Cardiac fibroblast (primary cell): ENCODE measurements at regions not wholly inside any gene's neighbourhood (a gene's known extent, or its start where the extent isn't known, plus 50 kb on each side); places are given as distances from the start of the nearest gene placed in this dataset.

Experiments
- DNase-seq, 2 donors: peaks; one replicate each; pipeline versions ENCODE4 v3.0.0 to v3.0.0-alpha.2; 2010; ENCODE audit warnings: low read depth in 2 of 2
- H3K4me3 ChIP-seq, 2 donors: replicated peaks in 1 of 2; 1 replicate in 1 of 2; 2 replicates in 1 of 2; pipeline ENCODE4 v1.5.1; 2011; ENCODE audit warnings: low read depth in 2 of 2, low read length in 2 of 2, mild to moderate bottlenecking in 2 of 2, moderate library complexity in 1 of 2
- CTCF ChIP-seq: IDR thresholded peaks from one replicate; pipeline ENCODE4 v1.5.1; 2011; ENCODE audit warnings: low read depth, mild to moderate bottlenecking, low read length, inconsistent platforms

- H3K4me3 ChIP-seq = no peak overlapping the region
- no peak for TF ChIP-seq CTCF
- DNase-seq = no peak
These were observed 162.7 kb downstream of the ANKRD60 start for GRCh38 chr20:58065508-58066361.

GRCh38 chr20:58064411-58065010, 163.9 kb downstream of the ANKRD60 start:
- TF ChIP-seq CTCF = no peak
- H3K4me3 ChIP-seq = no peak overlapping the region
- no peak for DNase-seq

- no peak for TF ChIP-seq CTCF
- H3K4me3 ChIP-seq = no peak overlapping the region
- no peak for DNase-seq
These were observed 169.3 kb downstream of the ANKRD60 start for GRCh38 chr20:58059260-58059544.

GRCh38 chr20:58058421-58059259, 169.8 kb downstream of the ANKRD60 start:
- TF ChIP-seq CTCF = no peak
- DNase-seq = no peak
- no peak overlapping the region for H3K4me3 ChIP-seq

- no peak for DNase-seq
- no peak for TF ChIP-seq CTCF
- no peak overlapping the region for H3K4me3 ChIP-seq
These were observed 171.3 kb downstream of the ANKRD60 start for GRCh38 chr20:58056921-58057686.

GRCh38 chr20:58056021-58056591, 172.3 kb downstream of the ANKRD60 start:
- H3K4me3 ChIP-seq = no peak overlapping the region
- DNase-seq = no peak
- TF ChIP-seq CTCF = no peak
